Stimulated activated CD4-positive, alpha-beta T cell treated with anti-CD3 and anti-CD28 coated beads, TNF-alpha, amount 100 ng/mL, for 24 hours (primary cell): ENCODE measurements at regions not wholly inside any gene's neighbourhood (a gene's known extent, or its start where the extent isn't known, plus 50 kb on each side); places are given as distances from the start of the nearest gene placed in this dataset.
"Not testable (repeated sequence)": the region's sequence is repeated elsewhere in the genome, so short reads cannot be mapped to it uniquely, and the experiment has no call there.

Experiments
- DNase-seq, 3 experiments: peaks; one replicate each; pipeline ENCODE4 v3.0.0-alpha.2; 2020; ENCODE audit warnings: low read depth in 3 of 3

DNA sequence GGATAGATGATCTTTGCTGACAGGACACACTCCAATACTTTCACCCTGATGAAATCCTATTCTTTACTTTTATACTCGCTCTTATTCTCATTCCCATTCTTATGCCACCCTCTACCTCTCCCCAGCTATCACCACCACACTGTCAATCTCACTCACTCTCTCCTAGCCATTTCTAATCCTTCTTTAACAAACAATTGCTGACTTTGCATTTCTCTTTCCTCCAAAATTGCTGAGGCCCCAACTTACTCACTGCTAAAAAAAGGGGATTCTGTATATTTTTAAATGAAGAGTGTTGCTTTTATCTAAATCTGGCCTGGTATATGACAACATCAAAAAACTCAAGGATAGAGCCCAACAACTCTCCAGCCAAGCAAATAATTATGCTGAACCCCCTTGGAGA, 515.4 kb downstream of the MATN1 start:
- not testable (repeated sequence) for DNase-seq

- DNase-seq, result not testable (repeated sequence)
Observed at GRCh38 chr1:30206631-30207030, 516.8 kb downstream of the MATN1 start.

GRCh38 chr1:30204916-30205315, 518.5 kb downstream of the MATN1 start:
- DNase-seq, result not testable (repeated sequence)

GRCh38 chr1:30201015-30201414, 522.4 kb downstream of the MATN1 start:
- DNase-seq, result no peak

DNA sequence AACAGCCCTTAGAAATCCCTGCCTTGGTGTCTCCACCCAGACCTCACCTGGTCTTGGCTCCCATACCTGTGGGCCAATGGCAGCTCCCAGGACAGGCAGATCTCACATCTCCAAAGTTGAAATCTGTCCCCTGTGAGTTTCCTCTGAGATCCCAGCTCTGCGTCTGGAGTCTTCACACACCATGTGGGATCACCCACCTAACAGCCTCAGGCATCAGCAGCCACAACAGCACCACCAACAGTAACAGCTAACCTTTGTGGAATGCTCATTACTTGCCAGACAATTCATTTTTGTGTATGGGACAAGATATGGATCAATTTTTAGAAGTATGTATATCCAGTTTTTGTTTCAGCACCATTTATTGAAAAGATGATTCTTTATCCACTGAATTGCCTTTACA, 523.2 kb downstream of the MATN1 start:
- no peak for DNase-seq

DNA sequence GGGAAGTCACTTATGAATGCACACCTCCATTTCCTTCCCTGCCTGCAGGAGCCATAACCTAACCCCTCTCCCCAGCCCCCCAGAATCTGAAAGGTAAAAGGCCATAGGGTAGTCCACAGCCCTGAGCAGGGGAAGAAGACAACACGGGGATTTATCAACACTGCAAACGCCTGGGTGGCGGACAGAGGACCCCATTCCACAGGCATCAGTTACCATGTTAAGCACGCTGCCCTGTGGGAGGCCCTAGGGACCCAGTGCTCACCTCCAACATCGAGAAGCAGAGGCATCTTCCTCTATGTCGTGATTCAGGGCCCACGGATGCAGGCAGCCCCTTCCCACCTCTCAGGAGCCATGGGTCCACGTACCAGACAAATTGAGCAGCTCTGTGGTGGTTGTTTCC, 523.8 kb downstream of the MATN1 start:
- no peak for DNase-seq

- no peak for DNase-seq
Observed at GRCh38 chr1:30198795-30199403, 524.5 kb downstream of the MATN1 start.

- no peak for DNase-seq
Observed at GRCh38 chr1:30198451-30198760, 525.0 kb downstream of the MATN1 start.

GRCh38 chr1:30197639-30198450, 525.5 kb downstream of the MATN1 start:
- DNase-seq, result no peak

- DNase-seq, result no peak
Observed at GRCh38 chr1:30196872-30197638, 526.3 kb downstream of the MATN1 start.

- no peak for DNase-seq
Observed at GRCh38 chr1:30196457-30196856, 526.9 kb downstream of the MATN1 start.

DNA sequence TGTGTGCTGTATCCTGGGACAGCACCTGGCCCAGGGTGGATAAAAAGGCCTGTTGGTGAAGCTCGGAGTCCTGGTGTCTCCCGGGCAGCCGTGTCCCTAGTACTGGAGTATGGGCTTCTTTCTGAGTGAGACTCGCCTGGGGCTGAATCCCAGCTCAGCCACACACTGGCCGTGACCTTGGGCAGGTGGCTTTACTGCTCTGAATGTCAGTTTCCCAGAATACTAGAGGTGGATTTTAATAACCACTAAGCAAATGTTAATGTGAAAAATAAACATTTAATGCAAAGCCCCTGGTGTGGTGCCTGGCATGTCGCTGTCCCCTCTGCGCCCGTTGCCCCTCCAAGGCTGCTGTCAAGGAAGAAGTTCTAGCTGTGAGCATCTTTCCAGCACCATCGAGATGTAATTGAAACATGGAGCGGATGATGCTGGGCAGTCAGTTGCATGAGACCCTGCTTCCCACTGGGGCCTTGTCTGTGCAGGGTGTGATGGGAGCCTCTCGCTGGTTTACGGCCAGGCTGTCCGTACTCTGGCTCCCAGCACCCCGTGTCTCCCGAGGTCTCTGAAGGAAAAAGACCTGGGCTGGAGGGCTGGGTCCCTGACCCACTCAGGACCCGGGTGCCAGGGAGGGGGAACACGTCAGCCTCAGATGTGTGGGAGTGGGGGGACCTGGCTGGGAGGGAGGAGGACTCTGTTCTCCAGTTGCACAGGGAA, 527.8 kb downstream of the MATN1 start:
- DNase-seq, result no peak

DNA sequence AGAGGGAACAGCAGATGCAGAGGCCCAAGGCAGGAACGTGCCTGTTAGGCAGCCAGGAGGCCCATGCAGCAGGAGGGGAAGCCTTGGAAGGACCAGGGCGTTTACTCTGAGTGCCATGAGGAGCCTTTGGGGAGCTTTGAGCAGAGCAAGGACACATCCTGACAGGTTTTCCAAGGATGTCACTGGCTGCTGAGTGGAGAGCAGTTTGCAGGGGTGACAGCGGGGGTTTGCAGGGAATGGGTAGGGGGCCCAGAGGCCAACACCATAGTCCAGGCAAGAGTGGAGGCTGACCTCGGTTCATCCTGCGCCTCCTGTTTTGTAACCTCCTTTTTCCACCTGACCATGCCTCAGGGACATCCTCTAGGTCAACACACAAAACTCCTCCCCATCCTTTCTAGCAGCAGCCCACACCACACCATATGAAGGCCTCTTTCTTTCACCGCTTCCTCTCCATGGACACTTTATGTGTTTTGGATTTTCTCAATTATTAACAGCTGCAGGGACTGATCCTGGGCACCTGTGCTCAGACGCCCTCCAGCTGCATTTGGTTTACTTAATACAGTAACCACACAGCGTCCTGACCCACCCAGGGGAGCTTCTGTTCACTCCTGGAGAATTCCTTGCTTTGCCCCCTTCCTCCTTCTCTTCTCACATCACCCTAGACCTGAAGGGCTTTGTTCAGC, 528.5 kb downstream of the MATN1 start:
- no peak for DNase-seq

GRCh38 chr1:30194046-30194619, 529.3 kb downstream of the MATN1 start:
- no peak for DNase-seq

DNA sequence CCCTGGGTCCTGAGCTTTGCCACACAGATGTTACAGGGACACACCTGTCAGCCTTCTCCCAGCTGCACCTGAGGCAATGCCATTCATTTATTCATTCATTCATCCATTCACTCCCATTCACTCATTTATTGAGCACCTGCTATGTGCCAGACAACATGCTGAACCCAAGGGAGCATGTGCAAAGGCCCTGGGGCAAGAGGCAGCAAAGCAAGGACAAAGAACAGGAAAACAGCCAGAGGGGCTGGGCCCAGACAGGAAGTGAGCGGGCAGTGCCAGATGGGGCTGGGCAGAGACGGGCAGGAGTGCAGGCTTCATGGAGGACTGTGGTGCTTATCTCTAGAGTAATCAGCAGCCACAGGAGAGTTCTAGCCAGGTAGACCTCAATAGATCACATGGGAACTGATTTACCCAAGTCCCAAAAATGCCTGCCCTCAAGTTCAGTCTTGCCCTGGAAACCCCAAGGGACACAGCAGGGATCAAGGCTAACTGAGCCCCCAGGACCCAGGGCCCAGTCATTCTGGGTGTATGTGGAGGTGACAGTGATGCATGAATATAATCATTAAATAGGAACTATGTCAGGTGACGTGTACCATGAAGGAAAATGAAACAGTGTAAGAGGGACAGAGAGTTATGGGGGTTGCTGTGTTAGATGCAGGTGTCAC, 530.3 kb downstream of the MATN1 start:
- DNase-seq, result no peak

GRCh38 chr1:30191154-30191702, 532.2 kb downstream of the MATN1 start:
- DNase-seq, result peak in 1 of 3 experiments; percentile 4

DNA sequence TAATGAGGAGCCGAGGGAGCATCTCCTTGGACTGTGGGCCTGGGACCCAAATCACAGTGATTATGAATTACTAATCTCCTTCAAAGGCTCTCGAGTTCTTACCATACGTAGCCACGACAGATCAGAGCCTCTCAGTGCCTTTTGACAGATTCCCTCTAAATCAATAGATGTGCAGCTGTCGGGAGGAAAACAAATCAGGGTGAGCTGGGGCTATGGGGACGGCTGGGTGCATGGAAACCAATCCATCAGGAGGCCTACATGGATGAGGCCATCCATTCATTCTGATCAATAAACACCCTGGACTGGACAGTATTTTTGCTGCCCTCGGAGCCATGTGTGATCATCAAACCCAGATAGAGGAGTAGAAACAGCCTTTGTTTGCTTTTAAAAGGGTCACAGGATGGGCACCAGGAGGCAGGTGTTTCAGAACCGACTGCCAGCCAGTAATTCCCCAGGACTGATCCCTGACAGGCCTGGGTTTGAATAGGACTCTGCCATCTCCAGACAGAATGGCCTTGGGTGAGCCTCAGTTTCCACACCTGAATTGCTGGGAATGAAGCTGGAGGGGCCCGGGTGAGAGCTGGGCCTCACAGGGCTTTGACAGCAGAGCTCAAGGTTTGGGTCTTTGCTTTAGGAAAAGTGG, 532.8 kb downstream of the MATN1 start:
- no peak for DNase-seq

GRCh38 chr1:30189818-30190500, 533.4 kb downstream of the MATN1 start:
- no peak for DNase-seq

GRCh38 chr1:30188999-30189398, 534.4 kb downstream of the MATN1 start:
- DNase-seq, result no peak
